Endothelial cell of umbilical vein (primary cell): ENCODE measurements at regions not wholly inside any gene's neighbourhood (a gene's known extent, or its start where the extent isn't known, plus 50 kb on each side); places are given as distances from the start of the nearest gene placed in this dataset.

Source experiments
- BruUV-seq: library from RNA; stranded (reverse); fragments of 400-500 nt; replicated peaks from 2 replicates; lab custom pipeline; 2021; lab: Mats Ljungman, UMichigan
- CTCF ChIA-PET: fragments of 300-600, 350-600 bp; sonication (Branson Sonifier 250); formaldehyde crosslinking; loops from one replicate; lab custom pipeline; 2021; ENCODE audit warnings: antibody characterized with exemption, inconsistent platforms; lab: Charles Lee
- POLR2A ChIA-PET: fragments of 300-600, 350-600 bp; sonication (Branson Sonifier 250); formaldehyde crosslinking; loops from one replicate; lab custom pipeline; 2021; ENCODE audit warnings: antibody characterized with exemption, inconsistent platforms; lab: Charles Lee
- DNase-seq: peaks from one replicate; pipeline ENCODE4 v3.0.0-alpha.2; 2011; ENCODE audit warnings: low read depth, low spot score
- FAIRE-seq: peaks from 2 replicates; lab custom pipeline; 2011; peaks lifted over from hg19 to GRCh38; lab: Jason Lieb, UNC
- H2AFZ ChIP-seq: 2 replicates; pipeline ENCODE4 v1.6.0; 2012; ENCODE audit warnings: low read depth, low read length, control low read depth, inconsistent platforms
- H3K27ac ChIP-seq: 2 replicates; pipeline ENCODE4 v1.5.1; 2011; ENCODE audit warnings: low read depth, mild to moderate bottlenecking, control low read depth, low read length, moderate library complexity; ENCODE audit not compliant: insufficient read depth
- H3K27me3 ChIP-seq, 2 experiments: 2 replicates each; pipeline versions ENCODE4 v1.6.0 to v1.6.1; 2011; ENCODE audit warnings: low read length in 2 of 2, mixed read lengths in 1 of 2; ENCODE audit not compliant: control insufficient read depth in 2 of 2, insufficient read depth in 2 of 2
- H3K36me3 ChIP-seq, 2 experiments: 2 replicates in 1 of 2; 3 replicates in 1 of 2; pipeline ENCODE4 v1.5.1; 2011; ENCODE audit warnings: low read length in 2 of 2, mild to moderate bottlenecking in 1 of 2, moderate library complexity in 1 of 2; ENCODE audit not compliant: control insufficient read depth in 2 of 2, insufficient read depth in 2 of 2; ENCODE audit errors: extremely low read depth in 1 of 2
- H3K4me1 ChIP-seq: 3 replicates; pipeline ENCODE4 v1.5.1; 2011; ENCODE audit warnings: mild to moderate bottlenecking, low read length; ENCODE audit not compliant: control insufficient read depth, insufficient read depth; ENCODE audit errors: extremely low read depth
- H3K4me2 ChIP-seq: 2 replicates; pipeline ENCODE4 v1.6.1; 2011; ENCODE audit warnings: low read length, control low read depth, mixed read lengths; ENCODE audit not compliant: insufficient read depth
- H3K4me3 ChIP-seq, 3 experiments: fragments of 200-600 bp in 1 of 3; sonication (generic), shearing (Covaris generic) in 1 of 3; replicated peaks in 1 of 3; 2 replicates each; pipeline ENCODE4 v1.5.1; 2011 to 2016; ENCODE audit warnings: control low read depth in 3 of 3, low read length in 3 of 3, mild to moderate bottlenecking in 2 of 3, inconsistent platforms in 1 of 3, low read depth in 1 of 3, moderate library complexity in 1 of 3; ENCODE audit not compliant: insufficient read depth in 1 of 3
- H3K79me2 ChIP-seq: 2 replicates; pipeline ENCODE4 v1.6.0; 2012; ENCODE audit warnings: low read length, inconsistent platforms; ENCODE audit not compliant: control insufficient read depth, insufficient read depth
- H3K9ac ChIP-seq: replicated peaks from 2 replicates; pipeline ENCODE3; 2011; ENCODE audit warnings: low read length, control low read depth; ENCODE audit not compliant: insufficient read depth; ENCODE audit errors: extremely low read depth
- H3K9me1 ChIP-seq: replicated peaks from 3 replicates; pipeline ENCODE4 v1.6.0; 2011; ENCODE audit warnings: mild to moderate bottlenecking, low read length; ENCODE audit not compliant: control insufficient read depth, insufficient read depth; ENCODE audit errors: extremely low read depth
- H3K9me3 ChIP-seq: replicated peaks from 2 replicates; pipeline ENCODE4 v1.5.1; 2012; ENCODE audit warnings: low read length, inconsistent platforms; ENCODE audit not compliant: control insufficient read depth, insufficient read depth
- H4K20me1 ChIP-seq: replicated peaks from 2 replicates; pipeline ENCODE3; 2011; ENCODE audit warnings: mild to moderate bottlenecking, low read length; ENCODE audit not compliant: control insufficient read depth, insufficient read depth; ENCODE audit errors: extremely low read depth
- EZH2 ChIP-seq: IDR thresholded peaks from 2 replicates; pipeline ENCODE4 v1.6.1; 2012; ENCODE audit warnings: borderline replicate concordance, low read depth, mild to moderate bottlenecking, moderate library complexity, low read length, inconsistent platforms; ENCODE audit not compliant: severe bottlenecking
- FOS ChIP-seq: IDR thresholded peaks from 2 replicates; pipeline ENCODE4 v1.6.1; 2011; ENCODE audit warnings: mild to moderate bottlenecking, low read length, moderate library complexity, borderline replicate concordance; ENCODE audit not compliant: insufficient read depth
- GATA2 ChIP-seq: IDR thresholded peaks from 2 replicates; pipeline ENCODE4 v1.7.0; 2011; ENCODE audit warnings: low read depth, mild to moderate bottlenecking, moderate library complexity, mixed read lengths, low read length; ENCODE audit not compliant: insufficient read length, insufficient read depth
- JUN ChIP-seq: IDR thresholded peaks from 2 replicates; pipeline ENCODE4 v1.6.1; 2011; ENCODE audit warnings: borderline replicate concordance, low read depth; ENCODE audit not compliant: insufficient read length, insufficient read depth
- POLR2A ChIP-seq: IDR thresholded peaks from 2 replicates; pipeline ENCODE4 v1.6.1; 2012; ENCODE audit warnings: low read depth, mild to moderate bottlenecking, control low read depth, low read length
- POLR2AphosphoS5 ChIP-seq: IDR thresholded peaks from 2 replicates; pipeline ENCODE4 v1.6.1; 2012; ENCODE audit warnings: low read depth, mild to moderate bottlenecking, control low read depth, low read length, moderate library complexity; ENCODE audit not compliant: insufficient read depth
- dilution Hi-C: fragments of 300-500 bp; cut with MboI; formaldehyde crosslinking; loops from one replicate; pipeline ENCODE4 v1.15.0; 2019; ENCODE audit warnings: low sequenced_read_pairs; ENCODE audit not compliant: extremely low pct_ligation_motif_present
- intact Hi-C: fragments of 100-400 bp; cut with micrococcal nuclease; formaldehyde crosslinking; loops from one replicate; pipeline ENCODE4 v1.10.0; 2022
- TF ChIP-seq, protein P1 (sequence below), 2 donors: IDR thresholded peaks; 1 replicate in 1 of 2; 2 replicates in 1 of 2; pipeline ENCODE4 v1.5.1; 2011; ENCODE audit warnings: low read length in 2 of 2, mild to moderate bottlenecking in 2 of 2, moderate library complexity in 2 of 2, control low read depth in 1 of 2, inconsistent platforms in 1 of 2, low read depth in 1 of 2; ENCODE audit not compliant: insufficient read depth in 1 of 2; ENCODE audit errors: extremely low read depth in 1 of 2
- TF ChIP-seq, protein P2 (sequence below): IDR thresholded peaks from 2 replicates; pipeline ENCODE4 v1.6.1; 2011; ENCODE audit not compliant: insufficient read depth, insufficient read length

- Histone ChIP-seq H3K36me3 (no peaks in the 10 kb centered on the region), H3K4me1 (no peaks in the 10 kb centered on the region), H3K27ac (no peak overlapping the region), H4K20me1 (no peaks in the 10 kb centered on the region), H3K79me2 (no peaks in the 10 kb centered on the region), H3K9me1 (no peaks in the 10 kb centered on the region), H3K4me3 (no peak overlapping the region), H2AFZ (no peak overlapping the region), H3K9me3 (no peaks in the 10 kb centered on the region), H3K9ac (no peak overlapping the region), H3K27me3 (no peaks in the 10 kb centered on the region), H3K4me2 (no peak overlapping the region)
- intact Hi-C loops, result no loop called here
- dilution Hi-C loops, result no loop called here
- TF ChIP-seq, protein P1, sequence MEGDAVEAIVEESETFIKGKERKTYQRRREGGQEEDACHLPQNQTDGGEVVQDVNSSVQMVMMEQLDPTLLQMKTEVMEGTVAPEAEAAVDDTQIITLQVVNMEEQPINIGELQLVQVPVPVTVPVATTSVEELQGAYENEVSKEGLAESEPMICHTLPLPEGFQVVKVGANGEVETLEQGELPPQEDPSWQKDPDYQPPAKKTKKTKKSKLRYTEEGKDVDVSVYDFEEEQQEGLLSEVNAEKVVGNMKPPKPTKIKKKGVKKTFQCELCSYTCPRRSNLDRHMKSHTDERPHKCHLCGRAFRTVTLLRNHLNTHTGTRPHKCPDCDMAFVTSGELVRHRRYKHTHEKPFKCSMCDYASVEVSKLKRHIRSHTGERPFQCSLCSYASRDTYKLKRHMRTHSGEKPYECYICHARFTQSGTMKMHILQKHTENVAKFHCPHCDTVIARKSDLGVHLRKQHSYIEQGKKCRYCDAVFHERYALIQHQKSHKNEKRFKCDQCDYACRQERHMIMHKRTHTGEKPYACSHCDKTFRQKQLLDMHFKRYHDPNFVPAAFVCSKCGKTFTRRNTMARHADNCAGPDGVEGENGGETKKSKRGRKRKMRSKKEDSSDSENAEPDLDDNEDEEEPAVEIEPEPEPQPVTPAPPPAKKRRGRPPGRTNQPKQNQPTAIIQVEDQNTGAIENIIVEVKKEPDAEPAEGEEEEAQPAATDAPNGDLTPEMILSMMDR (IDR thresholded peaks at IDR 0.05; ENCODE audit: extremely low read depth in 1 of 2, insufficient read depth in 1 of 2, low read depth in 1 of 2, low read length in 2 of 2), result no peak
- TF ChIP-seq FOS, result no peak
- TF ChIP-seq GATA2, result no peak
- no peak for TF ChIP-seq EZH2
- no peak for TF ChIP-seq POLR2A
- no peak for TF ChIP-seq JUN
- TF ChIP-seq POLR2AphosphoS5, result no peak
- TF ChIP-seq, protein P2, sequence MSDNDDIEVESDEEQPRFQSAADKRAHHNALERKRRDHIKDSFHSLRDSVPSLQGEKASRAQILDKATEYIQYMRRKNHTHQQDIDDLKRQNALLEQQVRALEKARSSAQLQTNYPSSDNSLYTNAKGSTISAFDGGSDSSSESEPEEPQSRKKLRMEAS, result no peak
- POLR2A ChIA-PET, result no interaction called here
- DNase-seq, result no peak
- CTCF ChIA-PET, result no interaction called here
- no TSS peak for BruUV-seq
- FAIRE-seq, result no peak
These were observed 551.6 kb downstream of the COL12A1 start for GRCh38 chr6:74654296-74654695.
